Neural progenitor cell (in vitro differentiated cells): ENCODE measurements at regions not wholly inside any gene's neighbourhood (a gene's known extent, or its start where the extent isn't known, plus 50 kb on each side); places are given as distances from the start of the nearest gene placed in this dataset.

Source experiments
- EZH2 ChIP-seq: fragments of 200-600 bp; sonication (generic); IDR thresholded peaks from 2 replicates; pipeline ENCODE4 v1.6.1; 2017; ENCODE audit warnings: antibody characterized with exemption, mild to moderate bottlenecking, moderate library complexity
- EZH2phosphoT487 ChIP-seq: fragments of 200-600 bp; sonication (generic); IDR thresholded peaks from 2 replicates; pipeline ENCODE4 v1.6.1; 2017; ENCODE audit warnings: antibody characterized with exemption
- TF ChIP-seq, protein P1 (sequence below): fragments of 200-600 bp; sonication (generic); IDR thresholded peaks from 2 replicates; pipeline ENCODE4 v1.5.1; 2017; ENCODE audit warnings: antibody characterized with exemption, mild to moderate bottlenecking

GRCh38 chr17:55833306-55833705 lies 82.5 kb downstream of the PCTP start:
- TF ChIP-seq EZH2, result no peak
- TF ChIP-seq, protein P1, sequence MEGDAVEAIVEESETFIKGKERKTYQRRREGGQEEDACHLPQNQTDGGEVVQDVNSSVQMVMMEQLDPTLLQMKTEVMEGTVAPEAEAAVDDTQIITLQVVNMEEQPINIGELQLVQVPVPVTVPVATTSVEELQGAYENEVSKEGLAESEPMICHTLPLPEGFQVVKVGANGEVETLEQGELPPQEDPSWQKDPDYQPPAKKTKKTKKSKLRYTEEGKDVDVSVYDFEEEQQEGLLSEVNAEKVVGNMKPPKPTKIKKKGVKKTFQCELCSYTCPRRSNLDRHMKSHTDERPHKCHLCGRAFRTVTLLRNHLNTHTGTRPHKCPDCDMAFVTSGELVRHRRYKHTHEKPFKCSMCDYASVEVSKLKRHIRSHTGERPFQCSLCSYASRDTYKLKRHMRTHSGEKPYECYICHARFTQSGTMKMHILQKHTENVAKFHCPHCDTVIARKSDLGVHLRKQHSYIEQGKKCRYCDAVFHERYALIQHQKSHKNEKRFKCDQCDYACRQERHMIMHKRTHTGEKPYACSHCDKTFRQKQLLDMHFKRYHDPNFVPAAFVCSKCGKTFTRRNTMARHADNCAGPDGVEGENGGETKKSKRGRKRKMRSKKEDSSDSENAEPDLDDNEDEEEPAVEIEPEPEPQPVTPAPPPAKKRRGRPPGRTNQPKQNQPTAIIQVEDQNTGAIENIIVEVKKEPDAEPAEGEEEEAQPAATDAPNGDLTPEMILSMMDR, result no peak
- no peak for TF ChIP-seq EZH2phosphoT487
